ENCODE measurements at regions not wholly inside any gene's neighbourhood (a gene's known extent, or its start where the extent isn't known, plus 50 kb on each side); places are given as distances from the start of the nearest gene placed in this dataset.
"Not testable (repeated sequence)": the region's sequence is repeated elsewhere in the genome, so short reads cannot be mapped to it uniquely, and the experiment has no call there.

DNA sequence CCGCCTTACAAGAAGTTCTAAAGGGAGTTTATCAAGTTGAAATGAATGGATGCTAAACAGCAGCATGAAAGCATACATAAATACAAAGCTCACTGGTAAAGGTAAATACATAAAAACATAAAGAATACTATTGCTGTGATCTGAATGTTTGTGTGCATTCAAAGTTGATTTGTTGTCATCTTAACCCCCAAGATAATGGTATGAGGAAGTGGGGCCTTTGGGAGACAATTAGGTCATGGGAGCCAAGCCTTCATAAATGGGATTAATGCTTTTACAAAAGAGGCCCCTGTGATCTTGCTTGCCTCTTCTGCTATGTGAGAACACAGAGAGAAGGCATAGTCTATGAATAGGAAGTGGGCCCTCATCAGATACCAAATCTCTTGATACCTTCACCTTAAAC is 209.0 kb upstream of the SAMSN1 start:
- DNase-seq: no peak

DNA sequence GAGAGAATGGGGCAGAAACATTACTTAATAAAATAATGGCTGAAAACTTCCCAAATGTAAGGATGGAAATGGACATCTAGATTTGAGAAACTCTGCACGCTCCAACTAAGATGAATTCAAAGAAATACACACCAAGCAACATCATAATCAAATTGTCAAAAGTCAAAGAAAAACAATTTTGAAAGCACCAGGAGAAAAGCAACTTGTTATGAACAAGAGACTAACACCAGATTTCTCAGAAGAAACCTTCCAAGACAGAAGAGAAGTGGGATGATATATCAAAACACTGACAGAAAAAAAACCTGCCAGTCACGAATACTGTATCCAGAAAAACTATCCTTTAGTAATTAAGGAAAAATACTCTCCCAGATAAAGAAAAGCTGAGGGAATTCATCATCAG is 208.6 kb upstream of the SAMSN1 start:
- DNase-seq: no peak

DNA sequence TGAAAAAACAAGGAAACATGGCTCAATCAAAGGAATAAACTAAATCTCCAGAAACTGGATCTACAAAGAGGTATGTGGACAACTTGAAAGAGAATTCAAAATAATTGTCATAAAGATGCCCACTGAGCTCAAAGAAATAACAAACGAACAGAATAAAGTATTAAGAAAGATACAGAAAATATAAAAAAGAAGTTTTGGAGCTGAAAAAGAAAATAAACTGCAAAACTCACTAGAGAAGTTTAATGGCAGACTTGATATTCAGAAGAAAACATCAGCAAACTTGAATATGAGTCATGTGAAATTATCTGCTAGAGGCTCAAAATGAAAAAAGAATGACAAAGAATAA is 208.1 kb upstream of the SAMSN1 start:
- DNase-seq: no peak

DNA sequence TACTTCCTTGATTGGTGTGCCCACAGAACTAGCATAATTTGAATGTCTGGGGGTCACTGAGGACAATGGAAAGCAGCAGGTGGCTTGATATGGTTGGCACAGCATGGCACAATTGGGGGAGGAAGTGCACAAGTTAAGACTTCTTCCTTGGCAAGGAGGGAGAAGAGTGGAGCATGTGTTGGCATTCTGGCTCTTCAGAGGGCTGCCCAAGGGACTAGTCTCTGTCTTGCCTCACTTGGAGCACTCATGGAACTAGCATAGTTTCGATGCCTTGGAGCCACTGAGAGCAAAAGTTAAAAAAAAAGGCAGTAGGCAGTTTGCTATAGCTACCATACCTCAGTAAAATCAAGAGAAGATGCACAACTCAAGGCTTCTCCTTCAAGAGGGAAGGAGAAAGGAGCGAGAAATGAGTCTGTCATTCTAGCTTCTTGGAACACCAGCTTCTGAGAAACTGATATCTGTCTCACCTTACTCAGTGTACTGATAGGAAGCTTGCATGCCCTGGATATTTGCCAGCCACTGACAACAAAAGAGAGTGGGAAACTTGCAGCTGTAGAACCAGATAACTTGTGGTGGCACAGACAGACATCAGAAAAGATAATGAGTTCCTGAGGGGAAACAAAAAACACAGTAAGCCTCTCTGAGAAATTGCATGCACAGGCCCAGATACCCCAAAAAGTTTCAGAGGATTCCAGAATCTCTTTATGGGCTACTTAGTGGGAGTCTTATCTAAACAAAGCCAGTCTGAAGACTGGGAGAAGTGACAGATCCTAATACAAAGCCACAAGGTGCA is 207.5 kb upstream of the SAMSN1 start:
- DNase-seq: no peak

DNA sequence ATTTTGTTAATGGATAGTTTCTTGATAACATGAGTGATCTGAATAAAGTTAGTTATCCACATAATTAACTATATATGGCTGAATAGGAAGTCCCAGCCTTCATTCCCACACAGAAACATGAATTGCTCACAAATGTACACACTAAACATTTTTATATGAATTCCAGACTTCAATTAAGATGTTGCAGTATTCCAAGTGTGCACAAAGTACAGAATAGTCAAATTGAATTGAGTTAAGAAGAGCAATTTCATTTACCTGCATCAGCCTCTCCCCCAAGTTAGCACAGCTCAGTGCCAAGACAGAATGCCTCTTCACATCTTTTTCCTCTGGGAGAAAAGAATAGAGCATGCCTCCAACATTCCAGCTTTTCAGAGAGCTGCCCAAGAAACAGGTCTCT is 207.0 kb upstream of the SAMSN1 start:
- no peak for DNase-seq

DNA sequence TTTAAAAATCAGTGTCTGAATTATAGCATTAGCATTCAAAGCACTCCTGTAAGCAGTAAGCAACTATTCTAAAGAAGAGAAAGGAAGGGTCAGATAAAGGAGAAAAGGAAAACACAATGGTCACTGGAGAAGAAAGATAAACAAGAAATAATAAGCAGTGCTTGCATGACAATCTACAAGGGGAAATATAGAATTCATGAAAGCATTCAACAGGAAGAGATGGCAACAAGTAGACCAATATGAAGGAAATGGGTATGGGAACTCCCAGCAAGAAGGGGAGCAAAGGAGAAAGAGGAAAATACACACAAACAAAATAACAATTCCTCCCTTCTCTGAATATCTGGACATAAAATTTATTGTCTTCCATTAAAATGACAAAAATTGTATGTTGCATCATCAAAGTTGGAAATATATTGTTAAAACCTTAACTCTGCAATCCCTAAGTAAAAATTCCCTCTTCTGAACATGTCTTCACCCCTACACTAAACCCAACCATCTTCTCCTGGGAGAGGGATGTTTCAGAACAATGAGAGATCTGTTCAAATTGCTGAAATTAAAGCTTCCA is 206.3 kb upstream of the SAMSN1 start:
- no peak for DNase-seq

DNA sequence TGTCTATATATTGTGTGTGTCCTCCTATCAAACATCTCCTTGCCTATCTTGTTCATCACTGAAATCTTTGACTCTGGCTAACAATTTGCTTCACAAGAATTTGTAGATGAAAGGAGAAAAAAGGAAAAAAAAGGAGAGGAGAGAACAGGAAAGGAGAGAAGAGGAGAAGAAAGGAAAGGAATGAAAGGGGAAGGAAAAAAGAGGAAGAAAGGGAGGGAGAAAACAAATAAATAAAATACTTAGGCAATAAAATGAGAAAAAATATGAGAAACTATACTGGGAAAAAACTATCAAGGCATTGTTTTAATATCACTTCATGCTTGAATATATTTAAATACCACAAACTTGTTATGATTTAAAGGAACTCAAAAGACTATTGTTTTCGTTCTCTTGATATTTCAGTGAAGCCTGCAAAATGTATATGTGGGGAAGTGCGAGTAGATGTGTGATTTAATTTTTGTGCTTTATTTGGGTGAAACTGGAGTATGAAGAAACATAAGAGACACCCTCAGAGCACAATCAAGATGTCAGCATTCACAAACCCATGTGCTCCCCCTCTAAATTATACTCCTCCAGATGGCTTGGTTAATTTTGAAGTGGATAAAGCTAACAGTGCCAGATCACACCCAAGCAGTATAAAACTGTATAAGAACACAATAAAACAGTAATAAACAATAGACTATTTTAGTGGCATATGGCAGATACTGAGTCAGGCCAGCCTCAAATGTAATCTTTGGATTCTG is 205.7 kb upstream of the SAMSN1 start:
- no peak for DNase-seq

DNA sequence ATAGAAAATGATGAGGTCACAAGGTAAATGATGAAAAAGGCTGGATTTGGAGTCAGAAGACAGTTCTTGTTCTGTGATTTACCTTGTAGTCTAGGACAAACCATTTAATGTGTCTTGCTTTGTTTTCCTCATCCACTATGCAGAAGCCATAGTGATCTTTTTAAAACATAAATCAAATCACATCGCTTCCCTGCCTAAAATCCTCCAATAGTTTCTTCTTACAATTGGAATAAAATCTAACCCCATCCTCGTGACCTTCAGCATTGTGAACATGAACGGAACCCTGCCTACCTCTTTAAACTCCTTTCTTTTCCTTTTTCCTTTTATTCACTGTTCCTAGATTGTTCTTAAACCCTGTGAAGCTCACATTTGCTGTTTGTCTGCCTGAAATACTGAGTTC is 204.9 kb upstream of the SAMSN1 start:
- DNase-seq: no peak

DNA sequence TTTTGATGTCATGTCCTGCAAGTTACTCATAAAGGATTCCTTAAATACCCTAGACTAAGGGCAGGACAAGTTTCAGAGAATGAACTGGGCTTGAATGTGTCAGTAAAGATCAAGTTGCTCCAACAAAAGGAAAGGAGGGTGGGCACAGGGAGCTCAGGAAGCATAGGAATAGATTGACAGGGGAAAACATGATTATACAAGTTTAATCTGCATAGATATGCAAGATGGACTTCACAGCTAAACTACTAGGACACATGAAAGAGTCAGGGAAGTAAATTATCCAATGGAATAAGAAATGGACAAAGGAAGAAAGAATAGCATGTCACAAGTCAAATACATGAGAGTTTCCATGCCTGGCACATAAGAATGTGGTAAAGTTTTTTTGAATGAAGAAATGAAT is 203.9 kb upstream of the SAMSN1 start:
- DNase-seq: no peak

DNA sequence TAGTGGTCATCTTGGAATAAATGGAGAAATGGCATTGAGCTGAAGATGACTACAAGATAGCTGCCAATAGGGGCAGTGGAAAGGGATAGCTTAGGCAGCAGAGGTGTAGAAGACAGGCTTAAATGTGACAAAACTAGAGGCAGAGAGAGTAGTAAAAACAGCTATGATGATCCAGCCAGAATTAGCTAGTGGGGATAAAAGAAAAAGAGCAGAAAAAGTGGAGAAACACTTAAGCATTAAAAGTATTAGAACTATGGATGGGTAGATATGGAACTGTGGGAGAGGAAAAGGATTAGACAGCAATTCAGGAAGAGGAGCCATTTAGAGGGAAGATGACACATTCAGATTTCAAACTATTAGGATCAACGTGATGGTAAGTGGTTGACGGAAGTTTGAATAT is 202.5 kb upstream of the SAMSN1 start:
- DNase-seq: no peak

DNA sequence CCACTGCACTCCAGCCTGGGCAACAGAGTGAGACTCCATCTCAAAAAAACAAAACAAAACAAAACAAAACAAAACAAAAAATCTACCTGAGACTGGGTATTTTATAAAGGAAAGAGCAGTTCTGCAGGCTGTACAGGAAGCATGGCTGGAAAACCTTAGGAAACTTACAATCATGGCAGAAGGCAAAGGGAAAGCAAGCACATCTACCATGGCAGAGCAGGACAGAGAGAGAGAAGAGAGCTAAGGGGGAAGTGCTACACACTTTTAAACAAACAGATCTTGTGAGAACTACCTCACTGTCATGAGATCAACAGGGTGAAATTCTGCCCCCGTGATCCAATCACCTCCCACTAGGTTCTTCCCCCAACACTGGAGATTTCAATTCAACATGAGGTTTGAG is 198.3 kb upstream of the SAMSN1 start:
- DNase-seq: no peak

DNA sequence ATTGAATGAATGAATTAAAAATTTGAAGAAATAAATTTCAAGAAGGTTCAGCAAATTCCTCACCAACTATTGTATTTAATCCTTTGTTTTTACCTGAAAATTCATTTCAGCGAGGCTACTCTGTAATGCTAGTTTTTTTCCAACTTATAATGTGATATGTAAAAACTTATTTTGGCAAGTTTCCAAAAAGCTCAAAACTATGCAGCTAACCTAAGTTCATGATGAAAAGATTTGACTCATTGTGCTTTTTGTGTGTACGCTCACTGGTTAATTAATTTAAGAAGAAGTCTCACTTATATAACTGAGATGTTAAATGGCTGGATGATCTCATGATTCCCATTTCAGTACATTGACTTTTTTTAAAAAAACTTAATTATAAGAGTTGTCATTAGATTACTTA is 196.0 kb upstream of the SAMSN1 start:
- DNase-seq: no peak

DNA sequence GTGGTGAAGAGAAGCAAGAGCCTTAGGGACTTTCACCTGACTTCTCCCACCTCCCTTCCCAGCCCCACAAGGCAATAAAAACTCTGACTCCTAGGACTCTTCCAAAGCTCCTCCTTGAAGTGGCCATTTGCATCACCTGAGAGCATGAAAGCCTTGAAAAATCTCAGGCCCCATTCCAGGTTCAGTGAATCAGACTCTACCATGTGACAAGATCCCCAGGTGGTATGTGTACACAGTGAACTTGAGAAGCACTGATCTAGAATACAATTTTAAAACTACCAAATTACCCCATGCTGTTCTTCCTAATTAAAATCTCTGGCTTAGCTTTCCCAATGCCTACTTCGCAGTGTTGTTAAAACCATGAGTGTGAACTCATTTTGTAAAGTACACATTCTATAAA is 195.1 kb upstream of the SAMSN1 start:
- DNase-seq: no peak

DNA sequence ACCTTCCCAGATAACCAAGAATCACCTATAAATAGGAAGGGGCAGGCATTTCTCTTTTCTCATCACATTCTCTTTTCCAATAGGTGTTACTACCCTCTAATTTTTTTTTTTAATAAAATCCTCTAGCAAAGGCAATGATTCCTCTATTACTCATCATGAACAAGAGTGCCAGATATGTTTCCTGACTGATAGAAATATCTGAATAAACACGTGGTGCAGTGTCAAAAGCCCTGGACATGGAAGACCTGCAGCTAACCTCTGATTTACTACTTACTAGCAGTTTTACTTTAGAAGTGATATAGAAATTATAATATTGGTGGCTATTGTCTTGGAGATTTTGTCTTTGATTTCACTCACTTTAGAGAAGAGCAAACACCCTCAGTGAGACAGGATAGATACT is 194.6 kb upstream of the SAMSN1 start:
- no peak for DNase-seq

DNA sequence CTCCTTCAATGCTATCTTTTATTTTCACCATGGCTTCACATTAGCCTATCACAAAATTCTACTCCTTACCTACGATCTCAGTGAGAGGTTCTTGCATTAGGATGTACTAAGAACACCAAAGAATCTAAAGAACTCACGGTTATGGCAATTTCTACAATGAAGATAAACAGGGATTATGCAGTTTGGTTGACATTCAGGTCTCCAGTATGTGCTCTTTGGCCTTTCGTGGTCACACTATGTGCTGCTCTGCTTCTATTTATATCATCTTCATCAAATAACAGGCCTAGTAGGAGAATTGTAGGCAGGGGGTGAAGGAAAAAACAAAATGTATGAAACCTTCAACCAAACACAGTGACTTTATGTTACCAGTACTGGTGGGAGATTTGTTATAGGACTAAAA is 194.0 kb upstream of the SAMSN1 start:
- no peak for DNase-seq

DNA sequence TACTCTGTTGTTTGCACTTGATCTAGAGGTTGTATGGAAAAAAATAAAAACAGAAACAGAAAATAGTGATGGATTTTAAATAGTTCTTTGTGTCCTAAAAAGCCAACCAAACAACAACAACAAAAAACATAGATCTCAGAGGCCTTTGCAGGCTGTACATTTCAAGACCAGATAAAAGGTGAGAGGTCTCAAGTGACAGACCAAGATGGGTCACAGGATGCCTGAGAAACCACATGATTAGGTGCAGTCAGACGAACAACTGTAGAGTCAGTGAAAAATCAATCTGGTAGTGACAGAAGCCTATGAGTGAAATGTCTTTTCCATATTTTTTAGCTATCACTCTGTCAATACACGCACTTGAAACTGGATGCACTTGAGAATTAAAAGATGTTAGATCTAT is 193.5 kb upstream of the SAMSN1 start:
- no peak for DNase-seq

DNA sequence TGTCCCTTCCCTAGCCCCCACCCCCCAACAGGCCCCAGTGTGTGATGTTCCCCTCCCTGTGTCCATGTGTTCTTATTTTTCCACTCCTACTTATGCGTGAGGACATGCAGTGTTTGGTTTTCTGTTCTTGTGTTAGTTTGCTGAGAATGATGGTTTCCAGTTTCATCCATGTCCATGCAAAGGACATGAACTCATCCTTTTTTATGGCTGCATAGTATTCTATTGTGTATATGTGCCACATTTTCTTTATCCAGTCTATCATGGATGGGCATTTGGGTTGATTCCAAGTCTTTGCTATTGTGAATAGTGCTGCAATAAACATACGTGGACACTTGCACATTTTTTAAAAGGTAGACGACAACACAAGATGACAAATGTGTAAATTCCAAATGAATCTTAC is 192.5 kb upstream of the SAMSN1 start:
- DNase-seq: not testable (repeated sequence)

DNA sequence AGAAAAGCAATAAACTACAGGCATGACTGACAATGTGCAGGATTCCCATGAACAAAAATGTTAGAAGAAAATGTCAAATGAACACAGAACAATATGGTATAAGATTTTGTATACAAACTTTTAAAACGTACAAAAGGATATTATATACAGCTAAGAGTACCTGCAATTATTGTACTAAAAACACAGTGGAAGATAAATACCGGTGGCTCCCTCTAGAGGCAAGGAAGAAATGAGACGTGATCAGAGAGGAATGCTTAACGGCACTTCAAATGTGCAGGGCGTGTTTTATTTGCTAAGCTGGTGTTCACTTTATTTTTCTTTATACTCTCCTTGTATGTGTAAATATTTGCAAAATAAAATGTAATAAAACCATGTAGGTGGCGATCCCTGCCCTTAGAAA is 191.8 kb upstream of the SAMSN1 start:
- DNase-seq: no peak

DNA sequence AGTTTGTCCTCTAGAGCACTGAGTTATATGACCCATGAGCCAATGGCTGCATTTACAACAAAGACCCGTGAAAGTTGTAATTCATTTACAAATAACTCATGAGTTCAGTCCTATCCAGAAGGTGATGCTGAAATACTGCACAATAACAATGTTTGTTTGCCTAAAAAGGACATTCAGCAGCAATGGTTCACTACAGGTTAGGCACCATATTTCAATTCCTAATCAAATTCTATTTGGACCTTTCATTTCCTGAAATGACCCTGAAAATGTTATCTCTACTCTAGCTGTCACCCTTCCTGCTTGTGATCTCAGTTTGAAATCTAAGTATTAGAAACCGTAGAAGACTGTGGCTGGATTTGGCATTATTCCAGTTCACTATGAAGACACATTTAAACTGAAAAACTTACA is 191.2 kb upstream of the SAMSN1 start:
- no peak for DNase-seq

DNA sequence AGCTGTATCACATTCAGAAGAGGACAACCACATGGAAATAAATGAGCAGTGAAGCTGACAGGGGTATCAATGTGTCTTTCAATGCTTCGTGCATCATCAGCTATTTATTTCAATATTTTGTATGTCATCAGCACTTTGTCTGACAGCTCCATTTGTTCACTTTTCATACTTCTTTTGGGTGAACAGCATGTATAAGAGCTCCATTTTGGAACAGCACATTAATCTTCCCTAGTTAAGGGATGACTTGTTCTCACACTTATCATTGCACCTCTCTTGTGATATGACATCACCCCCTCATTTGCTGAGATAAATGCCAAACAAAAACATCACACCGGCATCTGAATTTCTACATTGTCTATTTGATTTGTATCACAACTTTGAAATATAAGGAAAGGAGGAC is 190.6 kb upstream of the SAMSN1 start:
- no peak for DNase-seq

DNA sequence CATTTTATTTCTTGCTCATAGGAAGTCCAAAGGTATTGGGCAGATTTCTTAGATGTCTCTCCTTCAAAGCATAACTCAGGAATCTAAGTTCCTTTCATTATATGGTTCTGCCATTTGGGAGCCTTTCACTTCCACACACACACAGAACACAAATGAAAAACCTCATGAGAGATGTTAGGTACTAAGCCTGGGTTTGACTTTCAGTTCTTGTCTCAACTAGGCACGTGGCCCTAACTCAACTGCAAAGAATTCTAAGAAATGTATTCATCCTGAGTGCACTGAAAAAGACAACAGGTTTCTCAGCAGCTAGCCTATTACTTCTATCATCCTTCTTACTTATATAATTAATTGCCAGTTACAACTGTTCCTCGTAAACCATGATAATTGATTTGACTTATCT is 190.0 kb upstream of the SAMSN1 start:
- no peak for DNase-seq

DNA sequence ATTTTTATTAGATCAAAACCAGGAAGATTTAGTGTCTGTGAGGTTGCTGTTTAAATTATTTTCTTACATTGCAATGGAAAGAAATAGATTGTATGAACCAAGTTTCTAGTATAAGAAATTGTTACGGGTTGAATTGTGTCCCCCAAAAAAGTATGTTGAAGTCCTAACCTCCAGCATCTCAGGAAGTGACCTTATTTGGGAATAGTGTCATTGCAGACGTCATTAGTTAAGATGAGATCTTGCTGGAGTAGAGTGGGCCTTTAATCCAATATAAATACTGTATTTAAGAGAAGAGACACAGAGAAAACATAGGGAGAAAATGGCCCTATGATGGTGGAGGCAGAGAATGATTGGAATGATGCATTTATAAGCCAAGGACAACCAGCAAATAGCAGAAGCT is 188.7 kb upstream of the SAMSN1 start:
- DNase-seq: no peak

DNA sequence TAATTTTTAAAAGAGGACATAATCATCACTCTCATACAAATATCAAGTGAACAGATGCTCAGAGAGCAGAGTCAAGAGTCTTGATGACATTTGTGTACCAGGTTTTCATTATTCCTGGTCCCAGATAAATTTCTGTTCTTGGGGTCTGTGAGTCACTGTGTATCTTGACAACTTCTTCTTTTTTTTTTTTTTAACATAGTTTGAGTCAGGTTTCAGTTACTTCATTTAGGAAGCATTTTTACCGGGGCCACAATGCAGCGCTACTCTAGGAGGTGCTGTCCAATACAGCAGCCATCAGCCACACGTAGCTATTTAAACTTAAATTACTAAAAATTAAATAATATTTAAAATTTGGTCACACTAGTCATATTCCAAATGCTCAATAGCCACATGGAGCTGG is 188.1 kb upstream of the SAMSN1 start:
- no peak for DNase-seq
